SU-DHL-6 (cell line): ENCODE measurements at regions not wholly inside any gene's neighbourhood (a gene's known extent, or its start where the extent isn't known, plus 50 kb on each side); places are given as distances from the start of the nearest gene placed in this dataset.

Experiments used
- H2AFZ ChIP-seq: fragments of 200-600 bp; sonication (generic); 2 replicates; pipeline ENCODE4 v1.6.1; 2014; ENCODE audit warnings: low read depth, mild to moderate bottlenecking, moderate library complexity, mixed read lengths, antibody characterized with exemption, low read length; ENCODE audit not compliant: severe bottlenecking
- H3F3A ChIP-seq: fragments of 200-600 bp; shearing (Covaris generic); 2 replicates; pipeline ENCODE4 v1.6.0; 2016; ENCODE audit warnings: antibody characterized with exemption, mild to moderate bottlenecking; ENCODE audit not compliant: insufficient read depth
- H3K27ac ChIP-seq: fragments of 200-600 bp; sonication (generic); 2 replicates; pipeline ENCODE4 v1.5.1; 2016; ENCODE audit warnings: low read depth, mild to moderate bottlenecking, low read length, moderate library complexity, mixed read lengths
- H3K27me3 ChIP-seq: fragments of 200-600 bp; sonication (generic), shearing (Covaris generic); 2 replicates; pipeline ENCODE4 v1.6.0; 2014; ENCODE audit warnings: mild to moderate bottlenecking, low read length
- H3K36me3 ChIP-seq: fragments of 200-600 bp; sonication (generic); 2 replicates; pipeline ENCODE4 v1.6.1; 2014; ENCODE audit warnings: mild to moderate bottlenecking, low read length, mixed read lengths
- H3K4me2 ChIP-seq: fragments of 300-600, 200-600 bp; shearing (Covaris generic), sonication (generic); 2 replicates; pipeline ENCODE4 v1.6.0; 2014; ENCODE audit warnings: low read length, low read depth, mild to moderate bottlenecking; ENCODE audit not compliant: poor library complexity, severe bottlenecking
- H3K4me3 ChIP-seq: fragments of 200-600 bp; sonication (generic); 2 replicates; pipeline ENCODE4 v1.5.1; 2014; ENCODE audit warnings: antibody characterized with exemption, low read length, mild to moderate bottlenecking, mixed read lengths; ENCODE audit not compliant: insufficient read depth, poor library complexity, severe bottlenecking
- H3K79me2 ChIP-seq: fragments of 200-600 bp; sonication (generic); 2 replicates; pipeline ENCODE4 v1.6.1; 2014; ENCODE audit warnings: mild to moderate bottlenecking, low read length, moderate library complexity; ENCODE audit not compliant: insufficient read depth
- H3K9ac ChIP-seq: fragments of 200-600 bp; sonication (generic); 2 replicates; pipeline ENCODE4 v1.7.0; 2014; ENCODE audit warnings: mild to moderate bottlenecking, low read length
- H3K9me2 ChIP-seq: fragments of 200-600 bp; sonication (generic); replicated peaks from 2 replicates; pipeline ENCODE4 v1.6.1; 2014; ENCODE audit warnings: low read length; ENCODE audit not compliant: insufficient read depth
- H3K9me3 ChIP-seq: fragments of 200-600 bp; sonication (generic); 2 replicates; pipeline ENCODE4 v1.6.1; 2014; ENCODE audit warnings: low read length, mixed read lengths; ENCODE audit not compliant: insufficient read depth
- H4K20me1 ChIP-seq: fragments of 200-600 bp; sonication (generic); 2 replicates; pipeline ENCODE4 v1.6.1; 2014; ENCODE audit warnings: low read depth, mild to moderate bottlenecking, antibody characterized with exemption, low read length, moderate library complexity, mixed read lengths
- EZH2phosphoT487 ChIP-seq: fragments of 200-600 bp; sonication (generic), shearing (Covaris generic); conservative IDR thresholded peaks from 2 replicates; pipeline ENCODE4 v1.6.1; 2018; ENCODE audit warnings: mild to moderate bottlenecking, antibody characterized with exemption, low read length, moderate library complexity, mixed read lengths
- TF ChIP-seq, protein P1 (sequence below): fragments of 200-600 bp; sonication (generic); IDR thresholded peaks from one replicate; pipeline ENCODE4 v1.5.1; 2017; ENCODE audit warnings: antibody characterized with exemption, mild to moderate bottlenecking, low read length, moderate library complexity; ENCODE audit not compliant: insufficient read depth, poor library complexity, severe bottlenecking

DNA sequence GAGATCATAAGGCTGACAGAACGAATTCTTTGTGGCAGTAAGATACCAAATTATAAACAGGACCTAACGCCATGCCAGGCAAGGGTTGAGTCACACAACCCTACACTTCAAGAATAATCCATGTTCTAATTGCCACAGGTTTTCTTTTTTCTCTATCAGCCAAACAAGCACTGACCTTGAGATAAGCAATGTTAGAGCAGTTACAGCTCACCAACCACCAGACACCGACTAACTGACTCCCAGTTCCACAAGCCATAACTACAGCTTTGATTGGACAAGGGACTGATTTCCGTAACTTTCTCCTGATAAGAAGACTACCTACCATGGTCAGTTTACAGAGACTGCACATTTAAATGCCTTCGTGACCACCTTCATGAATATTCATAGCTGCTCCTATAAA lies 149.6 kb downstream of the PTPRU start:
- Histone ChIP-seq H3K27ac (no peak overlapping the region), H3K79me2 (no peaks in the 10 kb centered on the region), H2AFZ (no peak overlapping the region), H3K4me3 (no peak overlapping the region), H3K4me2 (no peak overlapping the region), H3K9me3 (no peaks in the 10 kb centered on the region), H3K27me3 (no peaks in the 10 kb centered on the region), H3F3A (no peaks in the 10 kb centered on the region), H4K20me1 (no peaks in the 10 kb centered on the region), H3K9ac (no peak overlapping the region), H3K36me3 (no peaks in the 10 kb centered on the region), H3K9me2 (no peaks in the 10 kb centered on the region)
- TF ChIP-seq, protein P1, sequence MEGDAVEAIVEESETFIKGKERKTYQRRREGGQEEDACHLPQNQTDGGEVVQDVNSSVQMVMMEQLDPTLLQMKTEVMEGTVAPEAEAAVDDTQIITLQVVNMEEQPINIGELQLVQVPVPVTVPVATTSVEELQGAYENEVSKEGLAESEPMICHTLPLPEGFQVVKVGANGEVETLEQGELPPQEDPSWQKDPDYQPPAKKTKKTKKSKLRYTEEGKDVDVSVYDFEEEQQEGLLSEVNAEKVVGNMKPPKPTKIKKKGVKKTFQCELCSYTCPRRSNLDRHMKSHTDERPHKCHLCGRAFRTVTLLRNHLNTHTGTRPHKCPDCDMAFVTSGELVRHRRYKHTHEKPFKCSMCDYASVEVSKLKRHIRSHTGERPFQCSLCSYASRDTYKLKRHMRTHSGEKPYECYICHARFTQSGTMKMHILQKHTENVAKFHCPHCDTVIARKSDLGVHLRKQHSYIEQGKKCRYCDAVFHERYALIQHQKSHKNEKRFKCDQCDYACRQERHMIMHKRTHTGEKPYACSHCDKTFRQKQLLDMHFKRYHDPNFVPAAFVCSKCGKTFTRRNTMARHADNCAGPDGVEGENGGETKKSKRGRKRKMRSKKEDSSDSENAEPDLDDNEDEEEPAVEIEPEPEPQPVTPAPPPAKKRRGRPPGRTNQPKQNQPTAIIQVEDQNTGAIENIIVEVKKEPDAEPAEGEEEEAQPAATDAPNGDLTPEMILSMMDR: no peak
- no peak for TF ChIP-seq EZH2phosphoT487

- Histone ChIP-seq H3F3A (no peaks in the 10 kb centered on the region), H3K9ac (no peak overlapping the region), H3K4me2 (no peak overlapping the region), H3K36me3 (no peaks in the 10 kb centered on the region), H3K4me3 (no peak overlapping the region), H3K9me3 (peaks cover 2% of the 10 kb centered on the region; the same call in 1 of the 2 replicates), H3K79me2 (no peaks in the 10 kb centered on the region), H2AFZ (no peak overlapping the region), H3K9me2 (no peaks in the 10 kb centered on the region), H4K20me1 (no peaks in the 10 kb centered on the region), H3K27ac (no peak overlapping the region), H3K27me3 (no peaks in the 10 kb centered on the region)
- TF ChIP-seq, protein P1: no peak
- TF ChIP-seq EZH2phosphoT487: no peak
These were observed 148.2 kb downstream of the PTPRU start for GRCh38 chr1:29384496-29385015.

DNA sequence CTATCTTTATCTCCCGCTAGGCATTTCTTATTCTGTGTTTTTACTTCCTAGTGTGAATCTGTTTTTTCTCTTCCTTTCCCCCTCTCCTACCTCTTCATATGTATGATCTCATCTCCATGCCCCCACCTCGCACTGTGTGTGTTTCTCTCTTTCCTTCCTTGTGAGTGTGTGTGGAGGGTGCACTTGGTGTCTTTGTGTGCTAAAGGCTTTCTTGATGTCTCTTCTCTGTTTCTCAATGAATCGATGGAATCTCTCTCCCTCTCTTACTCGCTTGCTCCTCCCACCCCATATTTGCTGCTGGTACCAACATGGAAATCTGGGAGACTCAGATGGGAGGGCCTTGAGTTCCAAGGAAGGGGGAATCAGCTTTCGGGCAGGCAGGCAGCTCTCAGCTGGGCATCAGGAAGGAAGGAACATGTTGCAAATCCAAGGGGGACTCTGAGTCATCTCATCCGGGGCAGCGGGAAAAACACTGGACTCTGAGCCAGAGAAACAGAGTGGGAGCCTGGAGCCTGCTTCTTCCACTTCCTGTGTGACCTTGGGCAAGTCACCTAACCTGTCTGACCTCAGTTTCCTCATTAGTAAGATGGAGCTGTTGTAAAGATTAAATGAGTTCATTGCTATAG lies 147.5 kb downstream of the PTPRU start:
- no peak overlapping the region for H3K27ac ChIP-seq
- H3K9me3 ChIP-seq: peaks cover 9% of the 10 kb centered on the region; the same call in 1 of the 2 replicates
- TF ChIP-seq, protein P1: no peak
- no peak for TF ChIP-seq EZH2phosphoT487
- no peaks in the 10 kb centered on the region for H4K20me1 ChIP-seq
- no peak overlapping the region for H3K4me2 ChIP-seq
- no peaks in the 10 kb centered on the region for H3K27me3 ChIP-seq
- no peaks in the 10 kb centered on the region for H3K36me3 ChIP-seq
- no peak overlapping the region for H3K4me3 ChIP-seq
- H3K79me2 ChIP-seq: no peaks in the 10 kb centered on the region
- H2AFZ ChIP-seq: no peak overlapping the region
- no peak overlapping the region for H3K9ac ChIP-seq
- no peaks in the 10 kb centered on the region for H3F3A ChIP-seq
- H3K9me2 ChIP-seq: no peaks in the 10 kb centered on the region
